HEK293 (cell line): ENCODE measurements at regions not wholly inside any gene's neighbourhood (a gene's known extent, or its start where the extent isn't known, plus 50 kb on each side); places are given as distances from the start of the nearest gene placed in this dataset.

Experiments used
- EGR2 ChIP-seq: fragments of 450-650 bp; formaldehyde crosslinking; IDR thresholded peaks from 2 replicates; pipeline ENCODE4 v1.5.1; 2016; ENCODE audit warnings: low read depth, missing biosample characterization, missing genetic modification characterization
- MEIS1 ChIP-seq: sonication (generic); formaldehyde crosslinking; IDR thresholded peaks from 2 replicates; pipeline ENCODE4 v1.8.1; 2022; ENCODE audit warnings: missing genetic modification reagents, mild to moderate bottlenecking, borderline replicate concordance
- OSR2 ChIP-seq: fragments of 450-650 bp; formaldehyde crosslinking; IDR thresholded peaks from 2 replicates; pipeline ENCODE4 v1.5.1; 2016; ENCODE audit warnings: missing biosample characterization, missing genetic modification characterization
- PRDM2 ChIP-seq: fragments of 450-650 bp; formaldehyde crosslinking; IDR thresholded peaks from 2 replicates; pipeline ENCODE4 v1.5.1; 2016; ENCODE audit warnings: missing biosample characterization, missing genetic modification characterization, borderline replicate concordance
- PRDM6 ChIP-seq: fragments of 450-650 bp; formaldehyde crosslinking; IDR thresholded peaks from 2 replicates; pipeline ENCODE4 v1.5.1; 2017; ENCODE audit warnings: missing biosample characterization, missing genetic modification characterization
- RBAK ChIP-seq: fragments of 450-650 bp; formaldehyde crosslinking; IDR thresholded peaks from 2 replicates; pipeline ENCODE4 v1.5.1; 2016; ENCODE audit warnings: missing biosample characterization, missing genetic modification characterization
- WT1 ChIP-seq: fragments of 450-650 bp; formaldehyde crosslinking; IDR thresholded peaks from 2 replicates; pipeline ENCODE4 v1.5.1; 2016; ENCODE audit warnings: missing biosample characterization, missing genetic modification characterization
- YY1 ChIP-seq: fragments of 450-650 bp; formaldehyde crosslinking; IDR thresholded peaks from 2 replicates; pipeline ENCODE4 v1.5.1; 2018; ENCODE audit warnings: missing biosample characterization, missing genetic modification characterization
- ZBTB10 ChIP-seq: fragments of 450-650 bp; formaldehyde crosslinking; IDR thresholded peaks from 2 replicates; pipeline ENCODE4 v1.5.1; 2016; ENCODE audit warnings: missing biosample characterization, missing genetic modification characterization
- ZBTB8A ChIP-seq: fragments of 450-650 bp; formaldehyde crosslinking; IDR thresholded peaks from 2 replicates; pipeline ENCODE4 v1.5.1; 2016; ENCODE audit warnings: missing biosample characterization, missing genetic modification characterization
- ZFHX2 ChIP-seq: fragments of 450-650 bp; formaldehyde crosslinking; conservative IDR thresholded peaks from 2 replicates; pipeline ENCODE4 v1.5.1; 2016; ENCODE audit warnings: missing biosample characterization, missing genetic modification characterization
- ZFP3 ChIP-seq: fragments of 450-650 bp; formaldehyde crosslinking; IDR thresholded peaks from 2 replicates; pipeline ENCODE4 v1.5.1; 2016; ENCODE audit warnings: low read depth, missing biosample characterization, missing genetic modification characterization
- ZFP69B ChIP-seq: fragments of 450-650 bp; formaldehyde crosslinking; IDR thresholded peaks from 2 replicates; pipeline ENCODE4 v1.5.1; 2016; ENCODE audit warnings: missing biosample characterization, missing genetic modification characterization
- ZIC2 ChIP-seq: fragments of 450-650 bp; formaldehyde crosslinking; IDR thresholded peaks from 2 replicates; pipeline ENCODE4 v1.5.1; 2016; ENCODE audit warnings: missing biosample characterization, missing genetic modification characterization
- ZNF18 ChIP-seq: fragments of 450-650 bp; formaldehyde crosslinking; IDR thresholded peaks from 2 replicates; pipeline ENCODE4 v1.5.1; 2016; ENCODE audit warnings: missing biosample characterization, missing genetic modification characterization
- ZNF2 ChIP-seq: fragments of 450-650 bp; formaldehyde crosslinking; IDR thresholded peaks from 2 replicates; pipeline ENCODE4 v1.5.1; 2016; ENCODE audit warnings: missing biosample characterization, missing genetic modification characterization
- ZNF211 ChIP-seq: fragments of 450-650 bp; formaldehyde crosslinking; IDR thresholded peaks from 2 replicates; pipeline ENCODE4 v1.5.1; 2016; ENCODE audit warnings: low read depth, missing biosample characterization, missing genetic modification characterization
- ZNF223 ChIP-seq: fragments of 450-650 bp; formaldehyde crosslinking; IDR thresholded peaks from 2 replicates; pipeline ENCODE4 v1.5.1; 2016; ENCODE audit warnings: missing biosample characterization, missing genetic modification characterization
- ZNF514 ChIP-seq: fragments of 450-650 bp; formaldehyde crosslinking; IDR thresholded peaks from 2 replicates; pipeline ENCODE4 v1.5.1; 2016; ENCODE audit warnings: missing biosample characterization, missing genetic modification characterization
- ZNF600 ChIP-seq: fragments of 450-650 bp; formaldehyde crosslinking; IDR thresholded peaks from 2 replicates; pipeline ENCODE4 v1.5.1; 2016; ENCODE audit warnings: missing biosample characterization, missing genetic modification characterization
- ZNF623 ChIP-seq: fragments of 450-650 bp; formaldehyde crosslinking; IDR thresholded peaks from 2 replicates; pipeline ENCODE4 v1.5.1; 2016; ENCODE audit warnings: missing biosample characterization, missing genetic modification characterization
- ZNF624 ChIP-seq: fragments of 450-650 bp; formaldehyde crosslinking; IDR thresholded peaks from 2 replicates; pipeline ENCODE4 v1.5.1; 2017; ENCODE audit warnings: missing biosample characterization, missing genetic modification characterization
- ZNF629 ChIP-seq: fragments of 450-650 bp; formaldehyde crosslinking; IDR thresholded peaks from 2 replicates; pipeline ENCODE4 v1.5.1; 2017; ENCODE audit warnings: missing biosample characterization, missing genetic modification characterization
- ZNF639 ChIP-seq: fragments of 450-650 bp; formaldehyde crosslinking; IDR thresholded peaks from 2 replicates; pipeline ENCODE4 v1.5.1; 2016; ENCODE audit warnings: missing biosample characterization, missing genetic modification characterization
- ZNF785 ChIP-seq: fragments of 450-650 bp; formaldehyde crosslinking; IDR thresholded peaks from 2 replicates; pipeline ENCODE4 v1.5.1; 2016; ENCODE audit warnings: missing biosample characterization, missing genetic modification characterization
- ZNF792 ChIP-seq: fragments of 450-650 bp; formaldehyde crosslinking; IDR thresholded peaks from 2 replicates; pipeline ENCODE4 v1.5.1; 2016; ENCODE audit warnings: missing biosample characterization, missing genetic modification characterization
- ZSCAN4 ChIP-seq: fragments of 450-650 bp; formaldehyde crosslinking; IDR thresholded peaks from 2 replicates; pipeline ENCODE4 v1.5.1; 2017; ENCODE audit warnings: missing biosample characterization, missing genetic modification characterization

GRCh38 chr21:31505975-31506374 lies 153.5 kb upstream of the SOD1 start (continued):
- TF ChIP-seq ZNF223 (tag by site-specific recombination) (no peak), ZNF624 (tag by site-specific recombination) (peak; percentile 63; the same call in 1 of the 2 replicates), WT1 (tag by site-specific recombination) (no peak; the same call in 1 of the 2 replicates), RBAK (tag by site-specific recombination) (no peak), ZIC2 (tag by site-specific recombination) (peak; percentile 100), ZFP3 (tag by site-specific recombination) (0 out of 2 replicates have a peak, but pooled peaks have one; percentile 39), ZNF792 (tag by site-specific recombination) (no peak), ZNF600 (tag by site-specific recombination) (peak; percentile 60; the same call in 1 of the 2 replicates), ZNF211 (tag by site-specific recombination) (peak; percentile 39; the same call in 1 of the 2 replicates), ZNF785 (no peak), OSR2 (peak; percentile 59; the same call in 1 of the 2 replicates), ZFHX2 (tag by site-specific recombination) (peak; percentile 89), ZNF629 (tag by site-specific recombination) (0 out of 2 replicates have a peak, but pooled peaks have one; percentile 32), ZNF2 (tag by site-specific recombination) (no peak), ZNF639 (no peak), ZNF514 (tag by site-specific recombination) (0 out of 2 replicates have a peak, but pooled peaks have one; percentile 49), PRDM2 (no peak), ZSCAN4 (tag by site-specific recombination) (0 out of 2 replicates have a peak, but pooled peaks have one; percentile 43), ZBTB8A (tag by site-specific recombination) (peak; percentile 50; the same call in 1 of the 2 replicates), ZFP69B (tag by site-specific recombination) (no peak), YY1 (no peak), PRDM6 (tag by site-specific recombination) (no peak), ZNF623 (tag by site-specific recombination) (no peak), EGR2 (peak; percentile 97), ZBTB10 (tag by site-specific recombination) (no peak), ZNF18 (tag by site-specific recombination) (peak; percentile 69; the same call in 1 of the 2 replicates), MEIS1 (no peak)
